Panc1 (cell line): ENCODE measurements at regions not wholly inside any gene's neighbourhood (a gene's known extent, or its start where the extent isn't known, plus 50 kb on each side); places are given as distances from the start of the nearest gene placed in this dataset.

ENCODE experiments used
- ATAC-seq: fragments of 200-7000 bp; cut with Tn5 transposase; 2 replicates; pipeline ENCODE4 v1.9.1; 2020; ENCODE audit warnings: mild to moderate bottlenecking, moderate library complexity
- BruUV-seq: library from RNA; stranded (reverse); fragments of 400-500 nt; replicated peaks from 2 replicates; lab custom pipeline; 2021; lab: Mats Ljungman, UMichigan
- CTCF ChIA-PET: fragments of 300-600 bp; sonication (Branson Sonifier 250); formaldehyde crosslinking; loops from one replicate; lab custom pipeline; 2022; ENCODE audit warnings: antibody characterized with exemption; lab: Charles Lee
- POLR2A ChIA-PET: fragments of 300-600 bp; sonication (Branson Sonifier 250); formaldehyde crosslinking; loops from one replicate; lab custom pipeline; 2022; ENCODE audit warnings: antibody characterized with exemption; lab: Charles Lee
- DNase-seq: peaks from one replicate; pipeline ENCODE4 v3.0.0-alpha.2; 2010; ENCODE audit warnings: low read depth, low spot score
- H3K27ac ChIP-seq: 2 replicates; pipeline ENCODE4 v1.5.1; 2011; ENCODE audit warnings: mild to moderate bottlenecking, low read length, inconsistent platforms
- H3K27me3 ChIP-seq: fragments of 200-500 bp; sonication (Bioruptor generic); 2 replicates; pipeline ENCODE4 v1.6.0; 2014; ENCODE audit warnings: low read length, inconsistent platforms; ENCODE audit not compliant: control insufficient read depth, insufficient read depth
- H3K36me3 ChIP-seq: fragments of 200-500 bp; sonication (Bioruptor generic); 2 replicates; pipeline ENCODE4 v1.5.1; 2014; ENCODE audit warnings: inconsistent platforms, mild to moderate bottlenecking, low read length, moderate library complexity; ENCODE audit not compliant: control insufficient read depth, insufficient read depth
- H3K4me1 ChIP-seq: 2 replicates; pipeline ENCODE4 v1.5.1; 2011; ENCODE audit warnings: inconsistent platforms, mild to moderate bottlenecking, low read length, moderate library complexity; ENCODE audit not compliant: control insufficient read depth, insufficient read depth
- H3K4me3 ChIP-seq, 2 experiments: 2 replicates each; pipeline ENCODE4 v1.5.1; 2011 to 2012; ENCODE audit warnings: low read depth in 2 of 2, low read length in 2 of 2, mild to moderate bottlenecking in 2 of 2, inconsistent platforms in 1 of 2, moderate library complexity in 1 of 2
- H3K9me3 ChIP-seq: fragments of 200-500 bp; sonication (Bioruptor generic); 2 replicates; pipeline ENCODE4 v1.5.1; 2014; ENCODE audit warnings: low read depth, mild to moderate bottlenecking, inconsistent platforms, low read length, moderate library complexity; ENCODE audit not compliant: control insufficient read depth, insufficient read depth
- CTCF ChIP-seq: fragments of 450-650 bp; IDR thresholded peaks from 2 replicates; pipeline ENCODE4 v1.5.1; 2017; ENCODE audit warnings: mild to moderate bottlenecking
- POLR2AphosphoS5 ChIP-seq: IDR thresholded peaks from 2 replicates; pipeline ENCODE4 v1.6.1; 2012; ENCODE audit warnings: mild to moderate bottlenecking, low read depth, low read length, moderate library complexity
- REST ChIP-seq, 2 experiments: IDR thresholded peaks; 2 replicates each; pipeline ENCODE4 v1.6.1; 2011 to 2012; ENCODE audit warnings: low read depth in 2 of 2, control low read depth in 1 of 2, low read length in 1 of 2, mild to moderate bottlenecking in 1 of 2, moderate library complexity in 1 of 2; ENCODE audit not compliant: insufficient read depth in 1 of 2
- SIN3A ChIP-seq: IDR thresholded peaks from 2 replicates; pipeline ENCODE4 v1.6.1; 2012; ENCODE audit warnings: low read depth, mild to moderate bottlenecking, low read length, moderate library complexity, borderline replicate concordance; ENCODE audit not compliant: insufficient read depth
- TCF7L2 ChIP-seq: IDR thresholded peaks from 2 replicates; pipeline ENCODE4 v1.6.1; 2011; ENCODE audit warnings: mild to moderate bottlenecking, low read depth, low read length, inconsistent platforms
- in situ Hi-C: cut with HindIII; loops from 2 replicates; pipeline ENCODE4 v1.10.0; 2016; ENCODE audit warnings: low sequenced_read_pairs, low pct_unique_long_range_greater_than_20kb
- intact Hi-C: fragments of 100-400 bp; cut with micrococcal nuclease; formaldehyde crosslinking; loops from one replicate; pipeline ENCODE4 v1.10.0; 2022; ENCODE audit not compliant: unreplicated experiment

GRCh38 chr2:186910996-186911395, 62.0 kb upstream of the ZSWIM2 start:
- no peaks in the 10 kb centered on the region for H3K36me3 ChIP-seq
- H3K4me1 ChIP-seq, result no peaks in the 10 kb centered on the region
- no peak for TF ChIP-seq REST (IDR thresholded peaks at IDR 0.05; ENCODE audit: insufficient read depth in 1 of 2, low read depth in 2 of 2, low read length in 1 of 2)
- TF ChIP-seq POLR2AphosphoS5, result no peak
- no peak for TF ChIP-seq SIN3A
- TF ChIP-seq CTCF, result no peak
- TF ChIP-seq TCF7L2, result no peak
- ChIA-PET POLR2A (no interaction called here), CTCF (no interaction called here)
- ATAC-seq, result no peak
- in situ Hi-C loops, result no loop called here
- no peak for DNase-seq
- intact Hi-C loops, result no loop called here
- H3K27me3 ChIP-seq, result no peaks in the 10 kb centered on the region
- H3K27ac ChIP-seq, result no peak overlapping the region
- BruUV-seq, result no TSS peak
- no peaks in the 10 kb centered on the region for H3K9me3 ChIP-seq
- H3K4me3 ChIP-seq, result no peak overlapping the region

GRCh38 chr2:186909095-186909494, 60.1 kb upstream of the ZSWIM2 start:
- CTCF ChIA-PET, result interaction anchor here (0.6 kb wide), 1 partner anchor 541 kb away, joined by 3 read pairs; no protein-coding TSS in a partner anchor
- no peak for DNase-seq
- no peaks in the 10 kb centered on the region for H3K27me3 ChIP-seq
- H3K36me3 ChIP-seq, result no peaks in the 10 kb centered on the region
- H3K9me3 ChIP-seq, result no peaks in the 10 kb centered on the region
- ATAC-seq, result no peak
- no peak for TF ChIP-seq CTCF
- TF ChIP-seq TCF7L2, result no peak
- no peak for TF ChIP-seq POLR2AphosphoS5
- no peak for TF ChIP-seq SIN3A
- TF ChIP-seq REST (IDR thresholded peaks at IDR 0.05; ENCODE audit: insufficient read depth in 1 of 2, low read depth in 2 of 2, low read length in 1 of 2), result no peak
- H3K27ac ChIP-seq, result no peak overlapping the region
- H3K4me3 ChIP-seq, result no peak overlapping the region
- H3K4me1 ChIP-seq, result no peaks in the 10 kb centered on the region
- no TSS peak for BruUV-seq
- POLR2A ChIA-PET, result no interaction called here
- intact Hi-C loops (no loop called here), in situ Hi-C loops (no loop called here)
